GM12865 (cell line): ENCODE measurements at regions not wholly inside any gene's neighbourhood (a gene's known extent, or its start where the extent isn't known, plus 50 kb on each side); places are given as distances from the start of the nearest gene placed in this dataset.

ENCODE experiments used
- DNase-seq: peaks from one replicate; pipeline ENCODE4 v3.0.0; 2010; ENCODE audit warnings: low read depth
- H3K4me3 ChIP-seq: 2 replicates; pipeline ENCODE4 v1.5.1; 2011; ENCODE audit warnings: mild to moderate bottlenecking, low read depth, low read length, control low read depth
- TF ChIP-seq, protein P1 (sequence below): IDR thresholded peaks from 2 replicates; pipeline ENCODE4 v1.5.1; 2011; ENCODE audit warnings: low read length, control low read depth, low read depth, inconsistent platforms; ENCODE audit not compliant: insufficient read depth; ENCODE audit errors: missing control alignments

GRCh38 chr18:77632758-77633157 is 383.1 kb downstream of the GALR1 start:
- no peak overlapping the region for H3K4me3 ChIP-seq

GRCh38 chr18:77634494-77634893 is 384.8 kb downstream of the GALR1 start:
- DNase-seq = no peak
- no peak overlapping the region for H3K4me3 ChIP-seq
- TF ChIP-seq, protein P1, sequence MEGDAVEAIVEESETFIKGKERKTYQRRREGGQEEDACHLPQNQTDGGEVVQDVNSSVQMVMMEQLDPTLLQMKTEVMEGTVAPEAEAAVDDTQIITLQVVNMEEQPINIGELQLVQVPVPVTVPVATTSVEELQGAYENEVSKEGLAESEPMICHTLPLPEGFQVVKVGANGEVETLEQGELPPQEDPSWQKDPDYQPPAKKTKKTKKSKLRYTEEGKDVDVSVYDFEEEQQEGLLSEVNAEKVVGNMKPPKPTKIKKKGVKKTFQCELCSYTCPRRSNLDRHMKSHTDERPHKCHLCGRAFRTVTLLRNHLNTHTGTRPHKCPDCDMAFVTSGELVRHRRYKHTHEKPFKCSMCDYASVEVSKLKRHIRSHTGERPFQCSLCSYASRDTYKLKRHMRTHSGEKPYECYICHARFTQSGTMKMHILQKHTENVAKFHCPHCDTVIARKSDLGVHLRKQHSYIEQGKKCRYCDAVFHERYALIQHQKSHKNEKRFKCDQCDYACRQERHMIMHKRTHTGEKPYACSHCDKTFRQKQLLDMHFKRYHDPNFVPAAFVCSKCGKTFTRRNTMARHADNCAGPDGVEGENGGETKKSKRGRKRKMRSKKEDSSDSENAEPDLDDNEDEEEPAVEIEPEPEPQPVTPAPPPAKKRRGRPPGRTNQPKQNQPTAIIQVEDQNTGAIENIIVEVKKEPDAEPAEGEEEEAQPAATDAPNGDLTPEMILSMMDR = no peak

More at GRCh38 chr18:77632758-77633157, 383.1 kb downstream of the GALR1 start:
- no peak for DNase-seq
- TF ChIP-seq, protein P1 = no peak

GRCh38 chr18:77635451-77635850 is 385.8 kb downstream of the GALR1 start:
- H3K4me3 ChIP-seq = no peak overlapping the region
- no peak for DNase-seq
- TF ChIP-seq, protein P1 = no peak

GRCh38 chr18:77635858-77636257 is 386.2 kb downstream of the GALR1 start:
- TF ChIP-seq, protein P1 = no peak
- DNase-seq = no peak
- no peak overlapping the region for H3K4me3 ChIP-seq

DNA sequence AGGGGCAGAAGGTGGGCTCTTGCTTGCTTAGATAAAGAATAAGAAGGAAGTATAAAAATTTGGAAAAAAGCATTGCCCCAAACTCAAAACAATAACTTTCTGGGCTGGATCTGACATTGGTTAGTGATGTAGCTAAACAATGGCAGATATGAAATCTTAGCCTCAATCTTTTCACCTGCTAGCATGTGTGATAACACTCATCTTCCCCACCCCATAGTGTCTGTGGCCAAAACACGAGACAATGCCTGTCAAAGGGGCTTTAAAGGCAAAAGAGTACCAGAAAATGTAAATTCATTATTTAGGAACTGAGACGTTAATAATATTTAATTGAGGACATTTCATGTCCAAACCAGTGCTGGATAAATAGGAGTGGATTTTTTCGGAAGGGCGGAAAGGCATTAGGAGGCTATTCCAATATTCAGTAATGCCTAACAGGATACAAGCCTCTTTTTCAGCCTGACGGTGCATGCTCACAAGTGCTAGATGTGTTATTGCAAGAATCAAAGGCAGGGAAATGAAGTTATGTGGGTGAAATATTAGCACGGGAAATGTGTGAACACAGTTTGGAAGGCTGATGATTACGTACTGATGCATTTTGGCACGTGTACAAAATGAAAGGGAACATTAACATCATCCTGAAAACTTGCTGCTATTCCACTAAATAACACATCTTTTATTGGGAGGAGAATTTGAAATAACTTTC is 395.7 kb downstream of the GALR1 start:
- TF ChIP-seq, protein P1 = no peak
- H3K4me3 ChIP-seq = no peak overlapping the region
- no peak for DNase-seq

- H3K4me3 ChIP-seq = no peak overlapping the region
- no peak for DNase-seq
- TF ChIP-seq, protein P1 = no peak
Measured at GRCh38 chr18:77647472-77647871, 397.8 kb downstream of the GALR1 start.

DNA sequence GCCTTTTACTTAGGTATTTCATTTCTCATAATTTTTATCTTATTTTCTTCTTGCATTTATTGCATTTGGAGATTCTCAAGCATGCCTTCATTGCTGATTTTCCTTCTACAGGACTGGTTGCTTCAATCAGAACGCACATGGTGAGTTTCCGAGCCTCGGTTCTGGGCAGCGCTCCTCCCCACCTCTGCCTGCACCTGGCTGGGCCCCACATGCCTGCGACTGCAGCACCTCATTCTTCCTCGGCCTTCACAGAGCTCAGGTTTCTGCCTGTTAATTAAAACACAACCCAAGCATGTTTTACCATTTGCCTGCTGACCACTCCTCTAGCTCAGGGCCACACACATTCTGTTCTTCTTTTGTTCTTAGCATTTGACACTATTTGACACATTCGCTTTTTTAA is 398.8 kb downstream of the GALR1 start:
- DNase-seq = no peak
- no peak overlapping the region for H3K4me3 ChIP-seq
- TF ChIP-seq, protein P1 = no peak
